GM23338 (cell line): ENCODE measurements at regions not wholly inside any gene's neighbourhood (a gene's known extent, or its start where the extent isn't known, plus 50 kb on each side); places are given as distances from the start of the nearest gene placed in this dataset.

Source experiments
- ATAC-seq: fragments of 200-7000 bp; cut with Tn5 transposase; 3 replicates; pipeline ENCODE4 v1.9.1; 2020
- DNase-seq: peaks from one replicate; pipeline ENCODE4 v3.0.0-alpha.2; 2015; ENCODE audit warnings: low spot score
- H2AFZ ChIP-seq: fragments of 200-600 bp; sonication (generic); 2 replicates; pipeline ENCODE4 v1.8.0; 2016; ENCODE audit warnings: antibody characterized with exemption, mild to moderate bottlenecking, moderate library complexity
- H3F3A ChIP-seq: fragments of 200-600 bp; sonication (generic); replicated peaks from 2 replicates; pipeline ENCODE4 v1.8.0; 2017; ENCODE audit warnings: antibody characterized with exemption, mixed run types, low read depth
- H3K27ac ChIP-seq: fragments of 200-600 bp; sonication (generic); 2 replicates; pipeline ENCODE4 v1.6.1; 2016; ENCODE audit warnings: low read depth
- H3K27me3 ChIP-seq: fragments of 200-600 bp; sonication (generic); 2 replicates; pipeline ENCODE4 v1.8.0; 2016; ENCODE audit warnings: mild to moderate bottlenecking, mixed run types, moderate library complexity; ENCODE audit not compliant: insufficient read depth
- H3K36me3 ChIP-seq: fragments of 200-600 bp; sonication (generic); 2 replicates; pipeline ENCODE4 v1.8.0; 2016; ENCODE audit warnings: mild to moderate bottlenecking; ENCODE audit not compliant: insufficient read depth
- H3K4me1 ChIP-seq: fragments of 200-600 bp; sonication (generic); 2 replicates; pipeline ENCODE4 v1.8.0; 2016; ENCODE audit warnings: mild to moderate bottlenecking, moderate library complexity; ENCODE audit not compliant: insufficient read depth
- H3K4me2 ChIP-seq: fragments of 200-600 bp; sonication (generic); 2 replicates; pipeline ENCODE4 v1.7.1; 2017; ENCODE audit warnings: mixed run types
- H3K4me3 ChIP-seq: fragments of 200-600 bp; sonication (generic); 2 replicates; pipeline ENCODE4 v1.6.1; 2016; ENCODE audit warnings: mixed run types
- H3K79me2 ChIP-seq: fragments of 200-600 bp; sonication (generic); replicated peaks from 2 replicates; pipeline ENCODE4 v1.8.0; 2017; ENCODE audit warnings: mild to moderate bottlenecking; ENCODE audit not compliant: insufficient read depth
- H3K9me2 ChIP-seq: fragments of 200-600 bp; sonication (generic); 2 replicates; pipeline ENCODE4 v1.8.0; 2017; ENCODE audit not compliant: insufficient read depth
- H4K20me1 ChIP-seq: fragments of 200-600 bp; sonication (generic); replicated peaks from 2 replicates; pipeline ENCODE4 v1.8.0; 2017; ENCODE audit warnings: mild to moderate bottlenecking; ENCODE audit not compliant: insufficient read depth
- H3K27ac Mint-ChIP-seq: 2 replicates; pipeline ENCODE4 v1.8.0; 2020; ENCODE audit warnings: inconsistent platforms, mild to moderate bottlenecking, moderate library complexity, mixed read lengths
- H3K27me3 Mint-ChIP-seq: 3 replicates; pipeline ENCODE4 v1.8.0; 2022; ENCODE audit warnings: low read depth, mild to moderate bottlenecking, moderate library complexity, mixed read lengths, inconsistent platforms; ENCODE audit not compliant: insufficient read depth, poor library complexity
- H3K36me3 Mint-ChIP-seq: 3 replicates; pipeline ENCODE4 v1.8.0; 2021; ENCODE audit warnings: low read depth, mild to moderate bottlenecking, inconsistent platforms, moderate library complexity, mixed read lengths
- H3K4me1 Mint-ChIP-seq: 3 replicates; pipeline ENCODE4 v1.8.0; 2020; ENCODE audit warnings: mild to moderate bottlenecking, inconsistent platforms, mixed read lengths
- H3K4me3 Mint-ChIP-seq: 3 replicates; pipeline ENCODE4 v1.8.0; 2021; ENCODE audit warnings: moderate library complexity, mild to moderate bottlenecking, inconsistent platforms, mixed read lengths
- H3K9me3 Mint-ChIP-seq: 3 replicates; pipeline ENCODE4 v1.8.0; 2020; ENCODE audit warnings: moderate library complexity, mild to moderate bottlenecking, inconsistent platforms, mixed read lengths
- EZH2phosphoT487 ChIP-seq: fragments of 200-600 bp; sonication (generic); IDR thresholded peaks from one replicate; pipeline ENCODE4 v1.8.1; 2018; ENCODE audit warnings: antibody characterized with exemption; ENCODE audit not compliant: unreplicated experiment
- JUNB ChIP-seq: IDR thresholded peaks from one replicate; pipeline ENCODE4 v1.6.1; 2016; ENCODE audit warnings: antibody characterized with exemption; ENCODE audit not compliant: unreplicated experiment
- ZNF114 ChIP-seq: fragments of 250-450 bp; sonication (Bioruptor Pico); IDR thresholded peaks from 2 replicates; pipeline ENCODE4 v1.5.0; 2020; ENCODE audit warnings: mild to moderate bottlenecking, moderate library complexity
- ZNF331 ChIP-seq: fragments of 250-450 bp; sonication (Bioruptor Pico); IDR thresholded peaks from 2 replicates; pipeline ENCODE4 v1.5.0; 2020; ENCODE audit warnings: low read depth, mild to moderate bottlenecking, moderate library complexity
- TF ChIP-seq, protein P1 (sequence below): IDR thresholded peaks from one replicate; pipeline ENCODE4 v1.6.1; 2018; ENCODE audit warnings: antibody characterized with exemption; ENCODE audit not compliant: unreplicated experiment
- TF ChIP-seq, protein P2 (sequence below): fragments of 250-450 bp; sonication (Bioruptor Pico); IDR thresholded peaks from 2 replicates; pipeline ENCODE4 v1.5.0; 2020; ENCODE audit warnings: mild to moderate bottlenecking, moderate library complexity
- TF ChIP-seq, protein P3 (sequence below), 2 experiments: fragments of 200-600 bp in 1 of 2; sonication (generic) in 1 of 2; conservative IDR thresholded peaks; 2 replicates each; pipeline versions ENCODE4 v1.5.1 to v1.6.1; 2016 to 2017; ENCODE audit warnings: antibody characterized with exemption in 2 of 2, low read depth in 2 of 2, mild to moderate bottlenecking in 2 of 2, moderate library complexity in 1 of 2

DNA sequence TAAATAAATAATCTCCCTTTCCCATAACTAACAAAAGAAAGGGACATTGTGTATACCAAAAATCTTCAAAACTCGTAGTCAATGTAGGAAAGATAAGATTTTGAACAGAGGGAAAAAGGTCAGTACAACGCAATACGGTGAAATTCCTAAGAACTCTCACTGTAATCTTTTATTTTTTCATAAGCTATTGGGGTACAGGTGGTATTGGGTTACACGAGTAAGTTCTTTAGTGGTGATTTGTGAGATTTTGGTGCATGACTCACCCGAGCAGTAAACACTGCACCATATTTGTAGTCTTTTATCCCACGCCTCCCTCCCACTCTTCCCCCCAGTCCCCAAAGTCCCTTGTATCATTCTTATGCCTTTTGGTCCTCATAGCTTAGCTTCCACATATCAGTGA, 718.0 kb downstream of the TBL1XR1 start:
- no peak overlapping the region for H2AFZ ChIP-seq
- DNase-seq (no peak), ATAC-seq (no peak)
- Mint-ChIP-seq H3K4me3 (no peak overlapping the region), H3K36me3 (no peaks in the 10 kb centered on the region), H3K27ac (no peak overlapping the region), H3K9me3 (peaks cover 3% of the 10 kb centered on the region; the same call in 1 of the 3 replicates), H3K4me1 (no peaks in the 10 kb centered on the region), H3K27me3 (no peaks in the 10 kb centered on the region)
- no peak overlapping the region for H3K4me3 ChIP-seq
- no peaks in the 10 kb centered on the region for H3F3A ChIP-seq
- no peaks in the 10 kb centered on the region for H3K36me3 ChIP-seq
- no peaks in the 10 kb centered on the region for H4K20me1 ChIP-seq
- H3K79me2 ChIP-seq, result no peaks in the 10 kb centered on the region
- no peak for TF ChIP-seq JUNB
- TF ChIP-seq ZNF331 (CRISPR knock-in tag), result no peak
- TF ChIP-seq, protein P1, sequence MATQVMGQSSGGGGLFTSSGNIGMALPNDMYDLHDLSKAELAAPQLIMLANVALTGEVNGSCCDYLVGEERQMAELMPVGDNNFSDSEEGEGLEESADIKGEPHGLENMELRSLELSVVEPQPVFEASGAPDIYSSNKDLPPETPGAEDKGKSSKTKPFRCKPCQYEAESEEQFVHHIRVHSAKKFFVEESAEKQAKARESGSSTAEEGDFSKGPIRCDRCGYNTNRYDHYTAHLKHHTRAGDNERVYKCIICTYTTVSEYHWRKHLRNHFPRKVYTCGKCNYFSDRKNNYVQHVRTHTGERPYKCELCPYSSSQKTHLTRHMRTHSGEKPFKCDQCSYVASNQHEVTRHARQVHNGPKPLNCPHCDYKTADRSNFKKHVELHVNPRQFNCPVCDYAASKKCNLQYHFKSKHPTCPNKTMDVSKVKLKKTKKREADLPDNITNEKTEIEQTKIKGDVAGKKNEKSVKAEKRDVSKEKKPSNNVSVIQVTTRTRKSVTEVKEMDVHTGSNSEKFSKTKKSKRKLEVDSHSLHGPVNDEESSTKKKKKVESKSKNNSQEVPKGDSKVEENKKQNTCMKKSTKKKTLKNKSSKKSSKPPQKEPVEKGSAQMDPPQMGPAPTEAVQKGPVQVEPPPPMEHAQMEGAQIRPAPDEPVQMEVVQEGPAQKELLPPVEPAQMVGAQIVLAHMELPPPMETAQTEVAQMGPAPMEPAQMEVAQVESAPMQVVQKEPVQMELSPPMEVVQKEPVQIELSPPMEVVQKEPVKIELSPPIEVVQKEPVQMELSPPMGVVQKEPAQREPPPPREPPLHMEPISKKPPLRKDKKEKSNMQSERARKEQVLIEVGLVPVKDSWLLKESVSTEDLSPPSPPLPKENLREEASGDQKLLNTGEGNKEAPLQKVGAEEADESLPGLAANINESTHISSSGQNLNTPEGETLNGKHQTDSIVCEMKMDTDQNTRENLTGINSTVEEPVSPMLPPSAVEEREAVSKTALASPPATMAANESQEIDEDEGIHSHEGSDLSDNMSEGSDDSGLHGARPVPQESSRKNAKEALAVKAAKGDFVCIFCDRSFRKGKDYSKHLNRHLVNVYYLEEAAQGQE, result no peak
- TF ChIP-seq, protein P2, sequence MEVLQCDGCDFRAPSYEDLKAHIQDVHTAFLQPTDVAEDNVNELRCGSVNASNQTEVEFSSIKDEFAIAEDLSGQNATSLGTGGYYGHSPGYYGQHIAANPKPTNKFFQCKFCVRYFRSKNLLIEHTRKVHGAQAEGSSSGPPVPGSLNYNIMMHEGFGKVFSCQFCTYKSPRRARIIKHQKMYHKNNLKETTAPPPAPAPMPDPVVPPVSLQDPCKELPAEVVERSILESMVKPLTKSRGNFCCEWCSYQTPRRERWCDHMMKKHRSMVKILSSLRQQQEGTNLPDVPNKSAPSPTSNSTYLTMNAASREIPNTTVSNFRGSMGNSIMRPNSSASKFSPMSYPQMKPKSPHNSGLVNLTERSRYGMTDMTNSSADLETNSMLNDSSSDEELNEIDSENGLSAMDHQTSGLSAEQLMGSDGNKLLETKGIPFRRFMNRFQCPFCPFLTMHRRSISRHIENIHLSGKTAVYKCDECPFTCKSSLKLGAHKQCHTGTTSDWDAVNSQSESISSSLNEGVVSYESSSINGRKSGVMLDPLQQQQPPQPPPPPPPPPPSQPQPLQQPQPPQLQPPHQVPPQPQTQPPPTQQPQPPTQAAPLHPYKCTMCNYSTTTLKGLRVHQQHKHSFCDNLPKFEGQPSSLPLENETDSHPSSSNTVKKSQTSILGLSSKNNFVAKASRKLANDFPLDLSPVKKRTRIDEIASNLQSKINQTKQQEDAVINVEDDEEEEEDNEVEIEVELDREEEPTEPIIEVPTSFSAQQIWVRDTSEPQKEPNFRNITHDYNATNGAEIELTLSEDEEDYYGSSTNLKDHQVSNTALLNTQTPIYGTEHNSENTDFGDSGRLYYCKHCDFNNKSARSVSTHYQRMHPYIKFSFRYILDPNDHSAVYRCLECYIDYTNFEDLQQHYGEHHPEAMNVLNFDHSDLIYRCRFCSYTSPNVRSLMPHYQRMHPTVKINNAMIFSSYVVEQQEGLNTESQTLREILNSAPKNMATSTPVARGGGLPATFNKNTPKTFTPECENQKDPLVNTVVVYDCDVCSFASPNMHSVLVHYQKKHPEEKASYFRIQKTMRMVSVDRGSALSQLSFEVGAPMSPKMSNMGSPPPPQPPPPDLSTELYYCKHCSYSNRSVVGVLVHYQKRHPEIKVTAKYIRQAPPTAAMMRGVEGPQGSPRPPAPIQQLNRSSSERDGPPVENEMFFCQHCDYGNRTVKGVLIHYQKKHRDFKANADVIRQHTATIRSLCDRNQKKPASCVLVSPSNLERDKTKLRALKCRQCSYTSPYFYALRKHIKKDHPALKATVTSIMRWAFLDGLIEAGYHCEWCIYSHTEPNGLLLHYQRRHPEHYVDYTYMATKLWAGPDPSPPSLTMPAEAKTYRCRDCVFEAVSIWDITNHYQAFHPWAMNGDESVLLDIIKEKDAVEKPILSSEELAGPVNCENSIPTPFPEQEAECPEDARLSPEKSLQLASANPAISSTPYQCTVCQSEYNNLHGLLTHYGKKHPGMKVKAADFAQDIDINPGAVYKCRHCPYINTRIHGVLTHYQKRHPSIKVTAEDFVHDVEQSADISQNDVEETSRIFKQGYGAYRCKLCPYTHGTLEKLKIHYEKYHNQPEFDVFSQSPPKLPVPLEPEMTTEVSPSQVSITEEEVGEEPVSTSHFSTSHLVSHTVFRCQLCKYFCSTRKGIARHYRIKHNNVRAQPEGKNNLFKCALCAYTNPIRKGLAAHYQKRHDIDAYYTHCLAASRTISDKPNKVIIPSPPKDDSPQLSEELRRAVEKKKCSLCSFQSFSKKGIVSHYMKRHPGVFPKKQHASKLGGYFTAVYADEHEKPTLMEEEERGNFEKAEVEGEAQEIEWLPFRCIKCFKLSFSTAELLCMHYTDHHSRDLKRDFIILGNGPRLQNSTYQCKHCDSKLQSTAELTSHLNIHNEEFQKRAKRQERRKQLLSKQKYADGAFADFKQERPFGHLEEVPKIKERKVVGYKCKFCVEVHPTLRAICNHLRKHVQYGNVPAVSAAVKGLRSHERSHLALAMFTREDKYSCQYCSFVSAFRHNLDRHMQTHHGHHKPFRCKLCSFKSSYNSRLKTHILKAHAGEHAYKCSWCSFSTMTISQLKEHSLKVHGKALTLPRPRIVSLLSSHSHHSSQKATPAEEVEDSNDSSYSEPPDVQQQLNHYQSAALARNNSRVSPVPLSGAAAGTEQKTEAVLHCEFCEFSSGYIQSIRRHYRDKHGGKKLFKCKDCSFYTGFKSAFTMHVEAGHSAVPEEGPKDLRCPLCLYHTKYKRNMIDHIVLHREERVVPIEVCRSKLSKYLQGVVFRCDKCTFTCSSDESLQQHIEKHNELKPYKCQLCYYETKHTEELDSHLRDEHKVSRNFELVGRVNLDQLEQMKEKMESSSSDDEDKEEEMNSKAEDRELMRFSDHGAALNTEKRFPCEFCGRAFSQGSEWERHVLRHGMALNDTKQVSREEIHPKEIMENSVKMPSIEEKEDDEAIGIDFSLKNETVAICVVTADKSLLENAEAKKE, result no peak
- no peak for TF ChIP-seq ZNF114 (CRISPR knock-in tag)
- TF ChIP-seq, protein P3, sequence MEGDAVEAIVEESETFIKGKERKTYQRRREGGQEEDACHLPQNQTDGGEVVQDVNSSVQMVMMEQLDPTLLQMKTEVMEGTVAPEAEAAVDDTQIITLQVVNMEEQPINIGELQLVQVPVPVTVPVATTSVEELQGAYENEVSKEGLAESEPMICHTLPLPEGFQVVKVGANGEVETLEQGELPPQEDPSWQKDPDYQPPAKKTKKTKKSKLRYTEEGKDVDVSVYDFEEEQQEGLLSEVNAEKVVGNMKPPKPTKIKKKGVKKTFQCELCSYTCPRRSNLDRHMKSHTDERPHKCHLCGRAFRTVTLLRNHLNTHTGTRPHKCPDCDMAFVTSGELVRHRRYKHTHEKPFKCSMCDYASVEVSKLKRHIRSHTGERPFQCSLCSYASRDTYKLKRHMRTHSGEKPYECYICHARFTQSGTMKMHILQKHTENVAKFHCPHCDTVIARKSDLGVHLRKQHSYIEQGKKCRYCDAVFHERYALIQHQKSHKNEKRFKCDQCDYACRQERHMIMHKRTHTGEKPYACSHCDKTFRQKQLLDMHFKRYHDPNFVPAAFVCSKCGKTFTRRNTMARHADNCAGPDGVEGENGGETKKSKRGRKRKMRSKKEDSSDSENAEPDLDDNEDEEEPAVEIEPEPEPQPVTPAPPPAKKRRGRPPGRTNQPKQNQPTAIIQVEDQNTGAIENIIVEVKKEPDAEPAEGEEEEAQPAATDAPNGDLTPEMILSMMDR (conservative IDR thresholded peaks at IDR 0.05; ENCODE audit: low read depth in 2 of 2), result no peak
- TF ChIP-seq EZH2phosphoT487, result no peak
- no peaks in the 10 kb centered on the region for H3K27me3 ChIP-seq
- H3K4me2 ChIP-seq, result no peak overlapping the region
- no peaks in the 10 kb centered on the region for H3K4me1 ChIP-seq
- H3K9me2 ChIP-seq, result no peaks in the 10 kb centered on the region
- no peak overlapping the region for H3K27ac ChIP-seq
